Fibroblast of the aortic adventitia (primary cell): ENCODE measurements at regions not wholly inside any gene's neighbourhood (a gene's known extent, or its start where the extent isn't known, plus 50 kb on each side); places are given as distances from the start of the nearest gene placed in this dataset.

Experiments
- DNase-seq: peaks from one replicate; pipeline ENCODE4 v3.0.0-alpha.2; 2010; ENCODE audit warnings: low read depth
- H3K4me3 ChIP-seq: 2 replicates; pipeline ENCODE4 v1.5.1; 2011; ENCODE audit warnings: low read depth, mild to moderate bottlenecking, control low read depth, low read length, moderate library complexity
- TF ChIP-seq, protein P1 (sequence below): IDR thresholded peaks from 2 replicates; pipeline ENCODE4 v1.5.1; 2011; ENCODE audit warnings: mild to moderate bottlenecking, low read length, control low read depth, inconsistent platforms; ENCODE audit not compliant: insufficient read depth

DNA sequence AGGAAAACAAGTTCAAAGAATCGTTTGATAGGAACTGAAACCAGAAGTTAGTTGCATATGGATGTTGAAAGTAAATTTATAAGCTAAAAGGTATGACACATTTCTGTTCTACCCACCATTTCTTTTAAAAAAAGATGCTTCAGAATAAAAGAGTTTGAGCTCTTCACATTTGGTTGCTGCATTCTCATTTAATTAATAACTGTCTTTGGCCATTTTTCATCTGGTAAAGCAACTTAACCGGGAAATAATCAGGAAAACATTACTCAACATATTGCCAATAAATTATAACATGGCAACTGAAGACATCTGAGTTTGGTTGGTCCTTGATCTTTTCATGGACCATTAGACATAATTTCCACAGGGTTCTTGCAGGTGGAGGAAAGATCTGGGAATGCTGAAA, 180.2 kb upstream of the TWIST2 start:
- TF ChIP-seq, protein P1, sequence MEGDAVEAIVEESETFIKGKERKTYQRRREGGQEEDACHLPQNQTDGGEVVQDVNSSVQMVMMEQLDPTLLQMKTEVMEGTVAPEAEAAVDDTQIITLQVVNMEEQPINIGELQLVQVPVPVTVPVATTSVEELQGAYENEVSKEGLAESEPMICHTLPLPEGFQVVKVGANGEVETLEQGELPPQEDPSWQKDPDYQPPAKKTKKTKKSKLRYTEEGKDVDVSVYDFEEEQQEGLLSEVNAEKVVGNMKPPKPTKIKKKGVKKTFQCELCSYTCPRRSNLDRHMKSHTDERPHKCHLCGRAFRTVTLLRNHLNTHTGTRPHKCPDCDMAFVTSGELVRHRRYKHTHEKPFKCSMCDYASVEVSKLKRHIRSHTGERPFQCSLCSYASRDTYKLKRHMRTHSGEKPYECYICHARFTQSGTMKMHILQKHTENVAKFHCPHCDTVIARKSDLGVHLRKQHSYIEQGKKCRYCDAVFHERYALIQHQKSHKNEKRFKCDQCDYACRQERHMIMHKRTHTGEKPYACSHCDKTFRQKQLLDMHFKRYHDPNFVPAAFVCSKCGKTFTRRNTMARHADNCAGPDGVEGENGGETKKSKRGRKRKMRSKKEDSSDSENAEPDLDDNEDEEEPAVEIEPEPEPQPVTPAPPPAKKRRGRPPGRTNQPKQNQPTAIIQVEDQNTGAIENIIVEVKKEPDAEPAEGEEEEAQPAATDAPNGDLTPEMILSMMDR: no peak
- no peak for DNase-seq
- H3K4me3 ChIP-seq: no peak overlapping the region

DNA sequence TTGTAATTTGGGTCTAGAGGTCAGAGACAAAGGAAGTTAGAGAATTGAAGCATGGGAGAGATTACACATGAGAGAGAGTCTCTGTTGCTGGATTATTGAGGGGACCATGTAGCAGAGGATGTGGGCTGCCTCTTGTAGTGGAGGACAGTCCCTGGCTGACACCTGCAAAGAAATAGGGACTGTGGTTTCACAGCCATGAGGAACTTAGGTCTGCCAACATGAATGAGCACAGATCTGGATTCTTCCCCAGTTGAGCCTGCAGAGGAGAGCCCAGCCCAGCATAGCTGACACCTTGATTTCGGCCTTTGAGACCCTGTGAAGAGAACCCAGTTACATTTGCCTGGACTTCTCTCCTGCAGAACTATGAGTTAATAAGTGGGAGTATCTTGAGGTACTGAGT, 179.5 kb upstream of the TWIST2 start:
- TF ChIP-seq, protein P1: no peak
- no peak overlapping the region for H3K4me3 ChIP-seq
- DNase-seq: no peak

DNA sequence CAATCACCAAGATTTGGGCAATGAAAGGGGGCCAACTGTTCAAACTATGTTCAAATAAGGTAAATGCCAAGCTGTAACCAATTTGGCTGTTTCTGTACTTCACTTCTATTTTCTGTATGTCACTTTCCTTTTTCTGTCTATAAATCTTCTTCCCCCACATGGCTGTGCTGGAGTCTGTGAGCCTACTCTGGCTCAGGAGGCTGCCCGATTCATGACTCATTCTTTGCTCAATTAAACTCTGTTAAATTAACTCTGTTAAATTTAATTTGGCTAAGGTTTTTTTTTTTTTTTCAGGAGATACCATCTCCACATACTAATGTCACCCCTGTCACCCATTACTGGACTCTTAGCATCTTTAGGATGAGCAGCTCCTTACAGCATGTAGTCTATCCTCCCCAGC, 178.8 kb upstream of the TWIST2 start:
- H3K4me3 ChIP-seq: no peak overlapping the region
- no peak for DNase-seq
- TF ChIP-seq, protein P1: no peak

DNA sequence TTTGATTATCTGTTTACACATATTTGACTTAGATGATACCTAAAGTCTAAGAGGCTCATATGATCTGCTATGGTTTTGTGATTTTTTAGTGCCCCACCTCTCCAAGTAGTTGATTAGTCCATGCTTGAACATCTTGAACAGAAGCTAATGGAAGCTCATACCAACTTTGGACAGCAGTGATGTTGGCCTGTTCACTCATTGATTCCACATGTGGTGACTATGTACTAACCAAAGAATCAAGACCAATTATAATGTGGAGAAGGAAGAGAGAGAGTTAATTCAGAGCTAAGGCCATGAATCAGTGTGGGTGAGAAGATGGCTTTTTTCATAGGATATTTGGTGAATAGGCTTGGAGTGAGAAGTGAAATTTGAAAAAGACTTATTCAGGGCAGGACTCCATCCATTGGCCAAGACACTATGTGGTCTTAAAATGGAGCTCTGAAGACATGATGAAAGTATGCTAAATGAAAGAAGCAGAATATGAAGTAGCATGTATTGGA, 178.3 kb upstream of the TWIST2 start:
- no peak for DNase-seq
- no peak overlapping the region for H3K4me3 ChIP-seq
- TF ChIP-seq, protein P1: no peak

DNA sequence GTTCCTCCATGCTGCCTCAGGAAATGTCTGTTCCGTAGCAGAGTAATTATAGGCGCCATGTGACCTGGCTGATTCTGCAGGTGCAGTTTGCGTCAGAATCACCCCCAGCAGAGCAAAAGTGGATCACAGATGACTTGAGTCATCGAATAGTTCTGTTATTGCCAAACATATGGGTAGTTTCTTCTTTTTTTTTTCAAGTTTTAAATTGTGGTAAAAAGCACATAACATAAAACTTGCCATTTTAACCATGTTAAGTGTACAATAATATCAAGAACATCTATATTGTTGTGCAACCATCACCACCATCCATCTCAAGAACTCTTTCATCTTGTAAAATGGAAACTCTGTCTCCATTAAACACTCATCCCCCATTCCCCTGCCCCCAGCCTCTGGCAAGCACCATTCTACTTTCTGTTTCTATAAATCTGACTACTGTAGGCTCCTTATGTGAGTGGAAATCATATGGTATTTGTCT, 177.7 kb upstream of the TWIST2 start:
- DNase-seq: peak; percentile 27

DNA sequence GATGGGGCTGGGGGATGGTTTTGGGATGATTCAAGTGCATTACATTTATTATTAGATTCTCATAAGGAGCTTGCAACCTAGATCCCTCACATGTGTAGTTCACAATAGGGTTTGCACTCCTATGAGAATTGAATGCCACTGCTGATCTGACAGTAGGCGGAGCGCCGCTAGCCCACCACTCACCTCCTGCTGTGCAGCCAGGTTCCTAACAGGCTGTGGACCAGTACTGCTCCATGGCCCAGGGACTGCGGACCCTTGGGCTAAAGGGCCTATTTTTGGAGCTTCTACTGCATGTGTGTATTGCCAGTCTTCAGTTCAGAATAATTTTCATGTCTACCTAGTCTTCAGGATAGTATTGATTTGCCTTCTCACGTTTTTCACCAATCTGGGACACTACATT, 165.3 kb upstream of the TWIST2 start:
- no peak for DNase-seq
- H3K4me3 ChIP-seq: no peak overlapping the region
- TF ChIP-seq, protein P1: no peak

More for the DNA sequence above, 177.7 kb upstream of the TWIST2 start:
- TF ChIP-seq, protein P1: no peak
- H3K4me3 ChIP-seq: no peak overlapping the region
